ENCODE measurements at regions not wholly inside any gene's neighbourhood (a gene's known extent, or its start where the extent isn't known, plus 50 kb on each side); places are given as distances from the start of the nearest gene placed in this dataset.

DNA sequence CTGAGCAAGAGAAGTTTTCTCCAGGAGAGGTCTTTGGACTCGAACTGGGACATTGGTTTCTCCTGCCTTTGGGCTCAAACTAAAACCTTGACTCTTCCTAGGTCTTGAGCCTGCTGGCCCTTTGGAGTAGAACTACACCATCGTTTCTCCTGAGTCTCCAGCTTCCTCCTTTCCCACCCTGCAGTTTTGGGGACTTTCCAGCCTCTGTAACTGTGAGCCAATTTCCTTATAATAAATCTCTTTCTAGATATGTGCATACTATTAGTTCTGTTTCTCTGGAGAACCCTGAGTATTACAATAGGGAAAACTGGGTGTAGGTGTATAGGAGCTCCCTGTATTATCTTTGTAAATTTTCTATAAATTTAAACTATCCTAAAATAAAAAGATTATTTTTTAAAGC is 219.8 kb upstream of the AGAP1 start:
- no peak for DNase-seq
- ATAC-seq, result no peak
- 36 to 52% (median 44%) methylated on average over 2 of the region's 2 CpGs for WGBS, 3 donors
- TF ChIP-seq, protein P1, sequence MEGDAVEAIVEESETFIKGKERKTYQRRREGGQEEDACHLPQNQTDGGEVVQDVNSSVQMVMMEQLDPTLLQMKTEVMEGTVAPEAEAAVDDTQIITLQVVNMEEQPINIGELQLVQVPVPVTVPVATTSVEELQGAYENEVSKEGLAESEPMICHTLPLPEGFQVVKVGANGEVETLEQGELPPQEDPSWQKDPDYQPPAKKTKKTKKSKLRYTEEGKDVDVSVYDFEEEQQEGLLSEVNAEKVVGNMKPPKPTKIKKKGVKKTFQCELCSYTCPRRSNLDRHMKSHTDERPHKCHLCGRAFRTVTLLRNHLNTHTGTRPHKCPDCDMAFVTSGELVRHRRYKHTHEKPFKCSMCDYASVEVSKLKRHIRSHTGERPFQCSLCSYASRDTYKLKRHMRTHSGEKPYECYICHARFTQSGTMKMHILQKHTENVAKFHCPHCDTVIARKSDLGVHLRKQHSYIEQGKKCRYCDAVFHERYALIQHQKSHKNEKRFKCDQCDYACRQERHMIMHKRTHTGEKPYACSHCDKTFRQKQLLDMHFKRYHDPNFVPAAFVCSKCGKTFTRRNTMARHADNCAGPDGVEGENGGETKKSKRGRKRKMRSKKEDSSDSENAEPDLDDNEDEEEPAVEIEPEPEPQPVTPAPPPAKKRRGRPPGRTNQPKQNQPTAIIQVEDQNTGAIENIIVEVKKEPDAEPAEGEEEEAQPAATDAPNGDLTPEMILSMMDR (IDR thresholded peaks at IDR 0.05), result no peak
- intact Hi-C loops (cut with DNase I), result no loop called here
- H3K27me3 ChIP-seq (ENCODE audit: insufficient read depth in 3 of 3, low read length in 2 of 3), result peaks cover 0 to 13% (median 0%) of the 10 kb centered on the region in 3 donors
- H3K4me3 ChIP-seq, result no peak overlapping the region
- H3K27ac ChIP-seq, result no peak overlapping the region
- no peaks in the 10 kb centered on the region for H3K36me3 ChIP-seq (ENCODE audit: insufficient read depth in 1 of 2, low read depth in 1 of 2)
- H3K9me3 ChIP-seq, result no peaks in the 10 kb centered on the region
- no peaks in the 10 kb centered on the region for H3K4me1 ChIP-seq

DNA sequence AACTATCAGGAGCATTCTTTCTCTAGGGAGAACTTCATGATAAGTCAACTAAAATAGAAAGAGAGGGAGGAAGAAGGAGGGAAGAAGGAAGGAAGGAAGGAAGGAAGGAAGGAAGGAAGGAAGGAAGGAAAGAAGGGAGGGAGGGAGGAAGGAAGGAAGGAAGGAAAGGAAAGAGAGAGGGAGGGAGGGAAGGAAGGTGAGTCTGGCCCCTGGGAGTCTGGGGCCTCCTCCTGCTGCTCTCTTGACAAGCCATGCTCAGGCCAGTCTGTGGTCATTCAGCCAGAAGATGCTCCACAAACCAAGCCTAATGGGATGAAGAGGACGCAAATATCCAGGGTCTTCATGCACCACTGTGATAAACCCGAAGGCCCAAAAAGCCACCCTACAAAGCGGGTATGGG is 216.4 kb upstream of the AGAP1 start:
- no peak overlapping the region for H3K4me3 ChIP-seq
- WGBS, 3 donors, result 96 to 100% (median 98%) methylated on average over 3 of the region's 3 CpGs
- no peak overlapping the region for H3K27ac ChIP-seq
- ATAC-seq (no peak), DNase-seq (no peak)
- H3K9me3 ChIP-seq, result no peaks in the 10 kb centered on the region
- H3K27me3 ChIP-seq (ENCODE audit: insufficient read depth in 3 of 3, low read length in 2 of 3), result no peaks in the 10 kb centered on the region
- H3K4me1 ChIP-seq, result no peaks in the 10 kb centered on the region
- intact Hi-C loops (cut with DNase I), result no loop called here
- TF ChIP-seq, protein P1 (IDR thresholded peaks at IDR 0.05), result no peak
- no peaks in the 10 kb centered on the region for H3K36me3 ChIP-seq (ENCODE audit: insufficient read depth in 1 of 2, low read depth in 1 of 2)

DNA sequence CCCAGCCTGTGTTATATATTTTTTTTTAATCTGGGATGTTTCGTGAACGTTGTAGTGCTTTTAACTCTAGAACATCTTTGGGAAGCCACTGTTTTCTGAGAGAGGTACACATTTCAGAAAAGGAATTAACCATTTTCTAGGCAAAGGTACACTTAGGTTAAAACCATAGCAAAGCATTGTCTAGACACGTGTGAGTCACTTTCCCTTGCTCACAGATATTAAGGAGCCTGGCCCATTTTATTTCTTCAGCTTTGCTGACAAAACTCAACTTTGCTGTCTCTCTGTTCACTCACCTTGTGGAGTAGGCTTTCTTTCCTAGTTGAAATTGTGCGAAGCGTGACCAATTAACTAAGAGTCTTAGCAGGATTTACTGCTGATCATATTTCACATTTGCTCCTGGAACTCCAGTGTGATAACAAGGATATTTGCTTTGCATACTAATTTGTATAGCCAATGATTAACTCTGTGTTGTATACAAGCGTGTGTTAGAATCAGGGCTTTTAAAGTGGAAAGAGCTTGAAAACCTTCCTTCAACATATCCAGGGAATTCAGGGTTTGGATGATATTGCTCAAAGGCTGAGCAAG is 215.0 kb upstream of the AGAP1 start:
- no peaks in the 10 kb centered on the region for H3K4me1 ChIP-seq
- no peaks in the 10 kb centered on the region for H3K36me3 ChIP-seq (ENCODE audit: insufficient read depth in 1 of 2, low read depth in 1 of 2)
- 72 to 78% (median 74%) methylated on average over 6 of the region's 6 CpGs for WGBS, 3 donors
- no peak overlapping the region for H3K4me3 ChIP-seq
- intact Hi-C loops (cut with DNase I), result no loop called here
- DNase-seq (no peak), ATAC-seq (no peak)
- H3K9me3 ChIP-seq, result no peaks in the 10 kb centered on the region
- no peaks in the 10 kb centered on the region for H3K27me3 ChIP-seq (ENCODE audit: insufficient read depth in 3 of 3, low read length in 2 of 3)
- no peak overlapping the region for H3K27ac ChIP-seq
- TF ChIP-seq, protein P1 (IDR thresholded peaks at IDR 0.05), result no peak

DNA sequence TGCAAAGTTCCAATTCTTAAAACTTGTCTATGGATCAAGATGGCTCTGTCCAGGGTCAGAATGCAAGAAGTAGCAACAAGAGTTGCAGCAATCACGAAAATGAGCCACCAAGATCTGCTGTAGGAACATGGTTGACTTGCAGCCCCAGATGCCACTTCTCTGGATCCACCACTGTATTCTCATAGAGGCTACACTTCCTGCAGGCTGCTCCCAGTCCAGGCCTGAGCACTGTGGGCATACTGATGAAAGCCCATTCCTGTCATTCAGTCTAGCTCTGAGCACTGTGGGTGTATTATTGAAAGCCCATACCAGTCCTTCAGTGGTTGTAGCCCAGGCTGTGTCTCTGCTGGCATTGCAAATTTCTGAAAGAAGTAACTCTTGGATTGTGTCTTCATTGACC is 213.9 kb upstream of the AGAP1 start:
- Histone ChIP-seq H3K4me1 (no peaks in the 10 kb centered on the region), H3K27ac (no peak overlapping the region), H3K36me3 (ENCODE audit: insufficient read depth in 1 of 2, low read depth in 1 of 2) (no peaks in the 10 kb centered on the region), H3K4me3 (no peak overlapping the region), H3K9me3 (no peaks in the 10 kb centered on the region), H3K27me3 (ENCODE audit: insufficient read depth in 3 of 3, low read length in 2 of 3) (no peaks in the 10 kb centered on the region)
- 81 to 100% (median 94%) methylated on average over 1 of the region's 1 CpG for WGBS, 3 donors
- DNase-seq, result no peak
- intact Hi-C loops (cut with DNase I), result no loop called here
- no peak for ATAC-seq
- TF ChIP-seq, protein P1 (IDR thresholded peaks at IDR 0.05), result no peak

DNA sequence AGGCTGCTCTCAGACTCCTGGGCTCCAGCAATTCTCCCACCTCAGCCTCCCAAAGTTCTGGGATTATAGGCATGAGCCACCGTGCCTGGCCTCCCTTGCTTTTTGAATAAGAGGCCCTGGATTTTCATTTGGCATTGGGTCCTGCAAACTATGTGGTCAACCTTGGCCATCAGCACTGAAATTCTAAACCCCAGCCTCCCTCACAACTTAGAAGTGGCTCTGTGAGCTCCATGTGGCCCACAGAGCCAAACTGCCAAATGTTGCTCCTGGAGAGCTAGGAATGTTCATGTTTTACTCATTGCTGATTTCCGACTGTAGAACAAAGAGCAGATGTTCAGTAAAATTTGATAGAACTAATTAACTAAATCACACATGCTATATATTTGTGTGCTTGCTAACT is 210.6 kb upstream of the AGAP1 start:
- no peak for ATAC-seq
- intact Hi-C loops (cut with DNase I), result no loop called here
- 34 to 55% (median 35%) methylated on average over 2 of the region's 2 CpGs for WGBS, 3 donors

More for the DNA sequence above, 210.6 kb upstream of the AGAP1 start:
- no peaks in the 10 kb centered on the region for H3K9me3 ChIP-seq
- H3K27ac ChIP-seq, result no peak overlapping the region
- H3K36me3 ChIP-seq (ENCODE audit: insufficient read depth in 1 of 2, low read depth in 1 of 2), result no peaks in the 10 kb centered on the region
- H3K4me1 ChIP-seq, result no peaks in the 10 kb centered on the region
- no peak for DNase-seq
- TF ChIP-seq, protein P1 (IDR thresholded peaks at IDR 0.05), result no peak
- H3K27me3 ChIP-seq (ENCODE audit: insufficient read depth in 3 of 3, low read length in 2 of 3), result peaks cover 0 to 3% (median 0%) of the 10 kb centered on the region in 3 donors
- H3K4me3 ChIP-seq, result no peak overlapping the region
